ENCODE measurements at regions not wholly inside any gene's neighbourhood (a gene's known extent, or its start where the extent isn't known, plus 50 kb on each side); places are given as distances from the start of the nearest gene placed in this dataset.

GRCh38 chr12:59928416-59928815 lies 332.6 kb downstream of the SLC16A7 start:
- TF ChIP-seq POLR2AphosphoS5 (IDR thresholded peaks at IDR 0.05; ENCODE audit: low read depth) (no peak), CTCF (IDR thresholded peaks at IDR 0.05; ENCODE audit: insufficient read depth, low read length) (no peak), SPI1 (IDR thresholded peaks at IDR 0.05; ENCODE audit: borderline replicate concordance, low read depth) (no peak)
- TF ChIP-seq, protein P1, sequence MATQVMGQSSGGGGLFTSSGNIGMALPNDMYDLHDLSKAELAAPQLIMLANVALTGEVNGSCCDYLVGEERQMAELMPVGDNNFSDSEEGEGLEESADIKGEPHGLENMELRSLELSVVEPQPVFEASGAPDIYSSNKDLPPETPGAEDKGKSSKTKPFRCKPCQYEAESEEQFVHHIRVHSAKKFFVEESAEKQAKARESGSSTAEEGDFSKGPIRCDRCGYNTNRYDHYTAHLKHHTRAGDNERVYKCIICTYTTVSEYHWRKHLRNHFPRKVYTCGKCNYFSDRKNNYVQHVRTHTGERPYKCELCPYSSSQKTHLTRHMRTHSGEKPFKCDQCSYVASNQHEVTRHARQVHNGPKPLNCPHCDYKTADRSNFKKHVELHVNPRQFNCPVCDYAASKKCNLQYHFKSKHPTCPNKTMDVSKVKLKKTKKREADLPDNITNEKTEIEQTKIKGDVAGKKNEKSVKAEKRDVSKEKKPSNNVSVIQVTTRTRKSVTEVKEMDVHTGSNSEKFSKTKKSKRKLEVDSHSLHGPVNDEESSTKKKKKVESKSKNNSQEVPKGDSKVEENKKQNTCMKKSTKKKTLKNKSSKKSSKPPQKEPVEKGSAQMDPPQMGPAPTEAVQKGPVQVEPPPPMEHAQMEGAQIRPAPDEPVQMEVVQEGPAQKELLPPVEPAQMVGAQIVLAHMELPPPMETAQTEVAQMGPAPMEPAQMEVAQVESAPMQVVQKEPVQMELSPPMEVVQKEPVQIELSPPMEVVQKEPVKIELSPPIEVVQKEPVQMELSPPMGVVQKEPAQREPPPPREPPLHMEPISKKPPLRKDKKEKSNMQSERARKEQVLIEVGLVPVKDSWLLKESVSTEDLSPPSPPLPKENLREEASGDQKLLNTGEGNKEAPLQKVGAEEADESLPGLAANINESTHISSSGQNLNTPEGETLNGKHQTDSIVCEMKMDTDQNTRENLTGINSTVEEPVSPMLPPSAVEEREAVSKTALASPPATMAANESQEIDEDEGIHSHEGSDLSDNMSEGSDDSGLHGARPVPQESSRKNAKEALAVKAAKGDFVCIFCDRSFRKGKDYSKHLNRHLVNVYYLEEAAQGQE (IDR thresholded peaks at IDR 0.05; ENCODE audit: insufficient replicate concordance, low read depth): no peak
